ENCODE measurements at regions not wholly inside any gene's neighbourhood (a gene's known extent, or its start where the extent isn't known, plus 50 kb on each side); places are given as distances from the start of the nearest gene placed in this dataset.
"Not testable (repeated sequence)": the region's sequence is repeated elsewhere in the genome, so short reads cannot be mapped to it uniquely, and the experiment has no call there.

- BruUV-seq (replicated peaks), result no TSS peak
- Histone ChIP-seq H3K9me3 (ENCODE audit: low read length) (no peaks in the 10 kb centered on the region), H3K36me3 (ENCODE audit: insufficient read depth, low read length) (no peaks in the 10 kb centered on the region)
Observed at GRCh38 chr5:120124031-120124430, 340.1 kb upstream of the PRR16 start.

GRCh38 chr5:120124961-120125360, 339.1 kb upstream of the PRR16 start:
- H3K36me3 ChIP-seq (ENCODE audit: insufficient read depth, low read length), result no peaks in the 10 kb centered on the region
- H3K4me3 ChIP-seq (ENCODE audit: low read depth, low read length, poor library complexity, severe bottlenecking), result no peak overlapping the region
- H3K9me3 ChIP-seq (ENCODE audit: low read length), result no peaks in the 10 kb centered on the region
- intact Hi-C loops (cut with micrococcal nuclease; ENCODE audit: unreplicated experiment), result no loop called here
- POLR2A ChIA-PET, result interaction anchor here (1.2 kb wide), 1 partner anchor 63 kb away, joined by 3 read pairs; no protein-coding TSS in a partner anchor
- no TSS peak for BruUV-seq (replicated peaks)
- H4K20me1 ChIP-seq (ENCODE audit: insufficient read depth, low read length), result no peaks in the 10 kb centered on the region
- H2AFZ ChIP-seq (ENCODE audit: low read length), result no peak overlapping the region
- TF ChIP-seq EZH2phosphoT487 (IDR thresholded peaks at IDR 0.05; ENCODE audit: borderline replicate concordance, low read depth, low read length) (no peak), CTCF (conservative IDR thresholded peaks at IDR 0.05; ENCODE audit: low read length) (no peak)
- H3K4me1 ChIP-seq (ENCODE audit: insufficient read depth, low read length, poor library complexity, severe bottlenecking), result no peaks in the 10 kb centered on the region
- DNase-seq (ENCODE audit: low spot score), result no peak
- CTCF ChIA-PET (ENCODE audit: unreplicated experiment), result no interaction called here
- H3K9me2 ChIP-seq (ENCODE audit: insufficient read depth, low read length), result no peaks in the 10 kb centered on the region
- H3K4me2 ChIP-seq (ENCODE audit: low read length), result no peak overlapping the region
- no peaks in the 10 kb centered on the region for H3K79me2 ChIP-seq (ENCODE audit: insufficient read depth, low read depth, low read length)
- no peak overlapping the region for H3K27ac ChIP-seq (ENCODE audit: low read depth, low read length, poor library complexity, severe bottlenecking)

More at GRCh38 chr5:120124031-120124430, 340.1 kb upstream of the PRR16 start:
- Histone ChIP-seq H3K4me1 (ENCODE audit: insufficient read depth, low read length, poor library complexity, severe bottlenecking) (no peaks in the 10 kb centered on the region), H3K4me2 (ENCODE audit: low read length) (no peak overlapping the region), H3K79me2 (ENCODE audit: insufficient read depth, low read depth, low read length) (no peaks in the 10 kb centered on the region), H3K4me3 (ENCODE audit: low read depth, low read length, poor library complexity, severe bottlenecking) (no peak overlapping the region), H2AFZ (ENCODE audit: low read length) (no peak overlapping the region), H4K20me1 (ENCODE audit: insufficient read depth, low read length) (no peaks in the 10 kb centered on the region), H3K9me2 (ENCODE audit: insufficient read depth, low read length) (no peaks in the 10 kb centered on the region), H3K27ac (ENCODE audit: low read depth, low read length, poor library complexity, severe bottlenecking) (no peak overlapping the region)
- no peak for DNase-seq (ENCODE audit: low spot score)
- intact Hi-C loops (cut with micrococcal nuclease; ENCODE audit: unreplicated experiment), result no loop called here
- POLR2A ChIA-PET, result no interaction called here
- CTCF ChIA-PET (ENCODE audit: unreplicated experiment), result no interaction called here
- TF ChIP-seq EZH2phosphoT487 (IDR thresholded peaks at IDR 0.05; ENCODE audit: borderline replicate concordance, low read depth, low read length), result no peak
- TF ChIP-seq CTCF (conservative IDR thresholded peaks at IDR 0.05; ENCODE audit: low read length), result no peak

GRCh38 chr5:120132347-120132746, 331.8 kb upstream of the PRR16 start:
- H3K79me2 ChIP-seq (ENCODE audit: insufficient read depth, low read depth, low read length); H4K20me1 ChIP-seq (ENCODE audit: insufficient read depth, low read length); POLR2A ChIA-PET; BruUV-seq (replicated peaks); H3K9me3 ChIP-seq (ENCODE audit: low read length); CTCF ChIA-PET (ENCODE audit: unreplicated experiment); H3K4me1 ChIP-seq (ENCODE audit: insufficient read depth, low read length, poor library complexity, severe bottlenecking); H2AFZ ChIP-seq (ENCODE audit: low read length); H3K4me3 ChIP-seq (ENCODE audit: low read depth, low read length, poor library complexity, severe bottlenecking); H3K9me2 ChIP-seq (ENCODE audit: insufficient read depth, low read length); intact Hi-C loops (cut with micrococcal nuclease; ENCODE audit: unreplicated experiment); H3K4me2 ChIP-seq (ENCODE audit: low read length); DNase-seq (ENCODE audit: low spot score); H3K36me3 ChIP-seq (ENCODE audit: insufficient read depth, low read length); H3K27ac ChIP-seq (ENCODE audit: low read depth, low read length, poor library complexity, severe bottlenecking): not testable (repeated sequence)

Measured in OCI-LY7 (cell line).